HG03521 (cell line): ENCODE measurements at regions not wholly inside any gene's neighbourhood (a gene's known extent, or its start where the extent isn't known, plus 50 kb on each side); places are given as distances from the start of the nearest gene placed in this dataset.
"Not testable (repeated sequence)": the region's sequence is repeated elsewhere in the genome, so short reads cannot be mapped to it uniquely, and the experiment has no call there.

Source experiments
- ATAC-seq: cut with Tn5 transposase; IDR thresholded peaks from one replicate; pipeline ENCODE4 v1.9.1; 2021; ENCODE audit warnings: mild to moderate bottlenecking, moderate library complexity; ENCODE audit not compliant: unreplicated experiment

DNA sequence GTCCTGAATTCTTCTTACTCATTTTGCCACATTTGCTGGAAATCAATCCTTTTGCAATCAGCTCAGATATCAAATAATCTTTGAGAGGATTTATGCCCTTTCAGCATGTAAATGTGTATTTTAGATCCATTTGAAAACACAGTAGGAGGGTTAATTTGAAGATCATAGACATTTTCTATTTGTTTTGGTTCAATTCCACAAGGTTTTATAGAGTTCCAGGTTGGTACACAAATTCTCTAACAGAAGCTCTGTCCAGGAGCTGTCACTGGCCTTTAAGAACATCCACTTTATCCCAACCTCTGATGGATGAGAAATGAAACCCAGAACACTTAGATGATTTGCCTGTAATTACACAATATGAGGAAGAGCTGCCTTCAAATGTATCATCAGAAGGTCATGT, 157.3 kb upstream of the CHAC2 start:
- ATAC-seq: no peak

GRCh38 chr2:53609551-53609950, 158.1 kb upstream of the CHAC2 start:
- no peak for ATAC-seq

GRCh38 chr2:53608293-53608692, 159.3 kb upstream of the CHAC2 start:
- no peak for ATAC-seq

- no peak for ATAC-seq
Measured at GRCh38 chr2:53600815-53601214, 166.8 kb upstream of the CHAC2 start.

DNA sequence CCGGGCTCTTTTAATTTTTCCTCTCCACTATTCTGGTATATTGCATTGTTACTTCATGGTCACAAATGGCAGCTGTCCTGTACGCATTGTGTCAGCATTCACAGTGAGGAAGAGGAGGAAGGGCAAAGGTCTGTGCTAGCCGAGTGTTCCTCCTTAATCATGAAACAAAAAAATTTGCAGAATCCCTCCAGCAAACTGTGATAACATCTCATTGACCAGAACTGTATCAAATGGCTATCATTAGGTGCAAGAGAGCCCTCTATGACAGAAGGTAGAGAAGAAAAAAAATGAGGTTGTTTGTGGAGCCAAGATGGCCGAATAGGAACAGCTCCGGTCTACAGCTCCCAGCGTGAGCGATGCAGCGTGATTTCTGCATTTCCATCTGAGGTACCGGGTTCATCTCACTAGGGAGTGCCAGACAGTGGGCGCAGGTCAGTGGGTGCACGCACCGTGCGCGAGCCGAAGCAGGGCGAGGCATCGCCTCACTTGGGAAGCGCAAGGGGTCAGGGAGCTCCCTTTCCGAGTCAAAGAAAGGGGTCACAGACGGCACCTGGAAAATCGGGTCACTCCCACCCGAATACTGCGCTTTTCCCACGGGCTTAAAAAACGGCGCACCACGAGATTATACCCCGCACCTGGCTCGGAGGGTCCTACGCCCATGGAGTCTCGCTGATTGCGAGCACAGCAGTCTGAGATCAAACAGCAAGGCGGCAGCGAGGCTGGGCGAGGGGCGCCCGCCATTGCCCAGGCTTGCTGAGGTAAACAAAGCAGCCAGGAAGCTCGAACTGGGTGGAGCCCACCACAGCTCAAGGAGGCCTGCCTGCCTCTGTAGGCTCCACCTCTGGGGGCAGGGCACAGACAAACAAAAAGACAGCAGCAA, 180.6 kb upstream of the CHAC2 start:
- not testable (repeated sequence) for ATAC-seq

DNA sequence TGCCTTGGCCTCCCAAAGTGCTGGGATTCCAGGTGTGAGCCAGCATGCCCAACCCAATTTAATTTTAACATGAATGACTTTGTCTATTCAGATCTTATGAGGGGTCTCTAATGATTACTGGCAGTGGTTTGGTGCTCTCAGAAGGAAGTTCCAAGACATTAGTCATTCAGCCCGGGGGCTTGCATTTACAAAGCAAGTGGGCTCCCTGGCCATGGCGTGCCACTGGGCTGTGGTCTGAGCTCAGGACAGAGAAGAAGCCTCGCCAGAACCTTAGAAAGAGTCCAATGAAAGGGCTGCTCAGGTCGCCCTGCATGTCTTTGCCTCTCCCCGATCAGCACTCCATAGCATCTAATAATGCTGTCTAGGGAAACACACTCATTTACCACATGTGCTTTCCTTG, 182.6 kb upstream of the CHAC2 start:
- ATAC-seq: no peak

GRCh38 chr2:53583583-53583982, 184.0 kb upstream of the CHAC2 start:
- no peak for ATAC-seq

DNA sequence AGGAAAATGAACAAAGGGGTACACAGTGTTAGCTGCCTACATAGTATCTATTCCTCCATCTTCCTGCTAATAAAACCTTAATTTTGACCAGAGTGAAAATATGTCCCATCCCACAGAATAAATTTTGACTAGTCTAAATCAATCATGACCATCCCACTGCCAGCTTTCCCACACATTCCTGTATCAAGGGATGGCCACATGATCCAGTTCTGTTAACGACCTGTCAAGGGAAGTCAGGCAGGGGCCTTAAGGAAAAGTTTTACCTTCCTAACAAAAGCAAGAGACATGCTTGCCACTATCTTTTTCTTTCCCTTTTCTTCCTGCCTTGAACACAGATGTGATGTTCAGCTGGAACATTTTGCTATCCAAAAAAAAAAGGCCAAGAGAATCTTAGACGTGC, 185.0 kb upstream of the CHAC2 start:
- ATAC-seq: no peak

DNA sequence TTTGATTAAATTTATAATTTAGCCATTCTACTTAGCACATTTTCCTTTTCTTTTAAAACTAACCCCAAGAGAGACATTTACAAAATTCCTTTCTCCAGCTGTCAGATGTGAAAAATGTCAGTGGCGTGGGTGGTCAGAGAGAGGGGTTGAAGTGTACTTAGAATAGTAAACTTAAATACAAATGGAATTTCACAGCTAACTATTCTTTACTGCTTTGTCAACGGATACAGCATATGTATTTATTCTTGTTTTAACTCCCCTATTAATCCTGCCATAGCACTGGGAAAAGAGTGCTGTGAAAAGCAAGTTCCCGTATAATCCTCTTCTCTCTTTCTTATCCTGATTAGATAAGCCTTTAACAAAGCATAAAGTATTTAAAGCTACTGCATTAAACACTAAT, 191.4 kb upstream of the CHAC2 start:
- no peak for ATAC-seq

GRCh38 chr2:53575721-53576124, 191.9 kb upstream of the CHAC2 start:
- ATAC-seq: no peak

DNA sequence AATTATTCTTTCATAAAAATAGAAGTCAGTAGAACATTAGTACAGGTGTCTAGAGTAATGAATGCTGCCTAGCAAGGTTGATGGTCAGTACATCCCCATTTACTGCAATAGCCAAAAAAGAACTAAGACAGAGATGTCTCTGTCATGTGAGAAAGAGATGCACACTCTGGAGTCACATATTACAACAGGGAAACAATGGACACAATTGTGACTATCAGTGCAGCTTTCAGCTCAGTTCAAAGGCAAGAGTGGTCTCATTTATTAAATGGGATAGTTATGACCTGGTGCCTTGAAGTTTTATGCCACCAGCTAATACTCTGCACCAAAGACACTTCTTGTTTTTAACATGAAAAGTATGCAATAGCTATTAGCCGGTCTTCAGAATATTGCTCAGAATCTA, 194.9 kb upstream of the CHAC2 start:
- no peak for ATAC-seq

DNA sequence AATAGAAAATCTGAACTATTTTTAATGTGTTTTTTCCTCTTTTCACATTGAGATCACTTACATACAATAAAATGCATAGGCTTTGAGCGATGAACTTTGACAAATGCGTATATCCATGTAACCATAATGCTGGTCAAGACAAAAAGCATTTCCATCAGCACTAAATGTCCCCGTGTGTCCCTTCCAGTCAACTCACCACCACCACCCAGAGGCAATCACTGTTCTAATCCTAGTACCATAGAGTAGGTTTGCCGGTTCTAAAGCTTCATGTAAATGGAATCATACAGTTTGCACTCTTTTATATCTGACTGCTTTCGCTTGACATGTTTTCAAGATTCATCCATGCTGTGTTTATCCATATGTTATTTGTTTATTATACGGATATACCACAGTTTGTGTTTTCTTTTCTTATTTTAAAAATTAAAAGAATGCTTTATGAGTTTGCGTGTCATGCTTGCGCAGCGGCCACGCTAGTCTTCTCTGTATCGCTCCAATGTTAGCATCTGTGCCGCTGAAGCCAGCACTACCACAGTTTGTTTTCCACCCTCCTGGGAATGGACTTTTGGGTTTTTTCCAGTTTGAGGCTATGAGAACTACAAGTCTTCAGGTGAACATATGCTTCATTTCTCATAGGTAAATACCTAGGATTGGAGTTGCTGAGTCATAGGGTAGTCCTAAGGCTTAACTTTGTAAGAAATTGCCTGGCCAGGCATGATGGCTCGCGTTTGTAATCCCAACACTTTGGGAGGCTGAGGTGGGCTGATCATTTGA, 197.5 kb upstream of the CHAC2 start:
- ATAC-seq: no peak

DNA sequence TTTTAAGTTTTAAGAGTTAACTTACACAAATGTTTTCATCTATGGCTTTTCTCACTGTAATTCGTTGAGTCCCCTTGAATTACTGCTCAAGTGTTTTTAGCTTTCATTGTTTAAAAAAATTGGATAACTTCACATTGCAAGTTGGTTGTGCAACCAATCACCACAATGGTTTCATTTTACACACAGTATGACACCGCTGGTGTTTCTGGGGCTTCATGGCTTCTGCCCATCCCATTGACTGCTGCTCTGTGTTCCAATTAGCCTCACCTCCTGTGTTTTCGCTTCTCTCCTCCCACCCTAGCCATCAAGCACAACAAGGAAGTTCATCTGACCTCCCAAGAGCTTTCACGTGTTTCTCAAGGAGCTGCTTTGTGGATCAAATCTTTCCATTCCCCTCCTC, 199.1 kb upstream of the CHAC2 start:
- ATAC-seq: no peak

DNA sequence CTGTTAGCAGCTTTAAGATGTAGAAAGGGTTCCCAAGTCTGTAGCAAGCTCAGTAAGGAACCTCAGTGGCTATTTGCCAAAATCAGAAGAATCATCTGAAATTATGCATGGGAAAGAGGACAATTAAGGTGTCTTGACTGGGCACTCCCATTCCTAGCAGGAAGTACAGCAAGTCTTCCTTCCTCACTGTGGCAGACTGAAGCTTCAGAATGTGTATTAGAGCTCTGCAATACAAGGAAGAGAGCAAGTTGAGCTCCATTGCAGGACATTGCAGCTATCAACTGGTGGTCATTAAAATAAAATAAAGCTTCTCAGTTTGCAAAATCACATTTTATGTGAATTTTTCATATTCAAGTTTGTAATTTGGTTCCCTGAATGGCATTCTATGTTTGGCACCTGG, 200.5 kb upstream of the CHAC2 start:
- no peak for ATAC-seq

DNA sequence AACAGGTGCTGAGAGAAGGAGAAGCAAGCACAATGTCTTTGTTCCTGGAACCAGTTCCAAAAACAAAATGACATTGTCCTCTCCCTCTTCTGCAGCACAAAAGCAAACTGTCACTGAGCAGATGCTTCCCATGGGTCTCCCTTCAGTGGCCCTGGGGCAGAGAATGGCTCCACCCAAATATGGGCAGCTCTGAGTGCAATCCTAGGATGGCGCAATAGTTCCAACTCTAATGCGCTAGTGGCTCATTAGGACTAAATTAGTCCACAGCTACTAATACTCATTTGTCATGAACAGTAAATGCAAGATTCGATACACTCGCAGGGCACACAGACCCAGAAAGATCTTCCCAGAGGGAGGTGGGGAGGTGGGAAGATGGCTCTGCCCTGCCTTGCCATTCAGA, 205.2 kb upstream of the CHAC2 start:
- ATAC-seq: no peak

- no peak for ATAC-seq
Measured at GRCh38 chr2:53561155-53561554, 206.4 kb upstream of the CHAC2 start.

- ATAC-seq: no peak
Measured at GRCh38 chr2:53559302-53559966, 208.2 kb upstream of the CHAC2 start.

- ATAC-seq: no peak
Measured at GRCh38 chr2:53558867-53559266, 208.7 kb upstream of the CHAC2 start.

GRCh38 chr2:53549497-53549896, 218.1 kb upstream of the CHAC2 start:
- ATAC-seq: no peak

GRCh38 chr2:53545604-53546003, 222.0 kb upstream of the CHAC2 start:
- no peak for ATAC-seq

DNA sequence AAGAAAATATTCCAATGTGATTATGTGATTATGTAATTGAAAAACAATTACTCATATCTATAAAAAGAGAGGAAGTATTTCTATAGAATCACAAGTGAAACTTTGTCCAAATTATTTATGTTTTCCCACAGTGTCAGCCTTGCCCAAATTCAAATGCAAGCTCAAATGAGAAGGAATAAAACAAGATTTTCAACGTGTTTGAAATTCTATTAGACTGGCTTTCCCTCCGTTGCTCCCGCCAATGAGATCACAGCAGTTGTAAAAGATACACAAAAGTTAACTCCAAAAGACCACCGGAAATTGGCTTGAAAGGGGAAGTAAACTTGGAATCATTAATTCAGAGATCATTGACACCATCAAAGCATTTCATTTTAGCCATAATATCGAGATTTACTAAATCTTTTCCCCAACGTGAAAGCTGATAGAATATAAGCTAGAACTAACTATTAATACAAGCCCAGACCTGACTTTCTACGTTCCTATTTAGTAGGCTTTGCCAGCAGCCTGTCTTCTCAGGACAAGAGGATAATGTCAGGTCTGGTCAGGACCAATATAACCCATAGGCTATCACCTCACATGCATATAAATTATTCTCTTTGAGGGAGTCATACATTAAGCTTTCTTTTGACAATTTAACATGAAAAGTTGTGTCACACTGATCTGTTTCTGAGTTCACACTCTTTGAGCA, 222.6 kb upstream of the CHAC2 start:
- no peak for ATAC-seq
